ENCODE measurements at regions not wholly inside any gene's neighbourhood (a gene's known extent, or its start where the extent isn't known, plus 50 kb on each side); places are given as distances from the start of the nearest gene placed in this dataset.

DNA sequence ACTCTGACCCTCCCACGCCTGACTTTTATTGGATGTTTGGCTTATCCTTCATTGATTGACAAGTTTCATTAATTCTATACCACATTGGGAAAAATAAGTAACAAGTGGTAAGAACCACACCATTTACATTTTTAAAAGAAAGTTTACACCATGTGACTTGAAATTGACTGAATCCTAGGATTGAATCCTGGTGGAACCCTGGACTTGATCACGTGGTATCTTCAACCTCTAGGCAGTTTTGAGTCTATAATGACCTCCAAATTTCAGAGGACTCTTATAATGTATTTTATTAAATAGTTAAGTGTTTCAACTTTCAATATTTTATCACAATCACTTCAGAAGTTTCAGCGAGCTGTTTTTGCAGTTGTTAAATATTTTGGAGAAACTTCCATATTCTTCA lies 172.0 kb downstream of the SLC6A15 start:
- H3K27me3 ChIP-seq (ENCODE audit: control insufficient read depth in 4 of 4, insufficient read depth in 4 of 4, low read length in 3 of 4) = no peaks in the 10 kb centered on the region
- no peak for DNase-seq (ENCODE audit: low spot score)
- no peaks in the 10 kb centered on the region for H3K36me3 ChIP-seq (ENCODE audit: control insufficient read depth in 4 of 4, insufficient read depth in 3 of 4, low read depth in 1 of 4, low read length in 3 of 4)
- H3K4me1 ChIP-seq (ENCODE audit: control insufficient read depth in 4 of 4, insufficient read depth in 4 of 4, low read length in 3 of 4) = no peaks in the 10 kb centered on the region
- H3K4me3 ChIP-seq (ENCODE audit: low read depth in 1 of 3, low read length in 3 of 3) = no peak overlapping the region
- no peak overlapping the region for H3K27ac ChIP-seq (ENCODE audit: low read depth in 1 of 2, low read length in 2 of 2)
- H3K9ac ChIP-seq (ENCODE audit: low read depth in 1 of 2, low read length in 2 of 2) = no peak overlapping the region
- TF ChIP-seq TAF1 (conservative IDR thresholded peaks at IDR 0.05) (no peak), RXRA (IDR thresholded peaks at IDR 0.05) (no peak), HNF4G (IDR thresholded peaks at IDR 0.05) (no peak), ATF3 (IDR thresholded peaks at IDR 0.05) (no peak), YY1 (IDR thresholded peaks at IDR 0.05) (no peak), RAD21 (IDR thresholded peaks at IDR 0.05) (no peak), GABPA (IDR thresholded peaks at IDR 0.05 in 1 of 2, conservative IDR thresholded peaks at IDR 0.05 in 1 of 2) (no peak), FOXA1 (IDR thresholded peaks at IDR 0.05) (no peak)
- TF ChIP-seq, protein P1, sequence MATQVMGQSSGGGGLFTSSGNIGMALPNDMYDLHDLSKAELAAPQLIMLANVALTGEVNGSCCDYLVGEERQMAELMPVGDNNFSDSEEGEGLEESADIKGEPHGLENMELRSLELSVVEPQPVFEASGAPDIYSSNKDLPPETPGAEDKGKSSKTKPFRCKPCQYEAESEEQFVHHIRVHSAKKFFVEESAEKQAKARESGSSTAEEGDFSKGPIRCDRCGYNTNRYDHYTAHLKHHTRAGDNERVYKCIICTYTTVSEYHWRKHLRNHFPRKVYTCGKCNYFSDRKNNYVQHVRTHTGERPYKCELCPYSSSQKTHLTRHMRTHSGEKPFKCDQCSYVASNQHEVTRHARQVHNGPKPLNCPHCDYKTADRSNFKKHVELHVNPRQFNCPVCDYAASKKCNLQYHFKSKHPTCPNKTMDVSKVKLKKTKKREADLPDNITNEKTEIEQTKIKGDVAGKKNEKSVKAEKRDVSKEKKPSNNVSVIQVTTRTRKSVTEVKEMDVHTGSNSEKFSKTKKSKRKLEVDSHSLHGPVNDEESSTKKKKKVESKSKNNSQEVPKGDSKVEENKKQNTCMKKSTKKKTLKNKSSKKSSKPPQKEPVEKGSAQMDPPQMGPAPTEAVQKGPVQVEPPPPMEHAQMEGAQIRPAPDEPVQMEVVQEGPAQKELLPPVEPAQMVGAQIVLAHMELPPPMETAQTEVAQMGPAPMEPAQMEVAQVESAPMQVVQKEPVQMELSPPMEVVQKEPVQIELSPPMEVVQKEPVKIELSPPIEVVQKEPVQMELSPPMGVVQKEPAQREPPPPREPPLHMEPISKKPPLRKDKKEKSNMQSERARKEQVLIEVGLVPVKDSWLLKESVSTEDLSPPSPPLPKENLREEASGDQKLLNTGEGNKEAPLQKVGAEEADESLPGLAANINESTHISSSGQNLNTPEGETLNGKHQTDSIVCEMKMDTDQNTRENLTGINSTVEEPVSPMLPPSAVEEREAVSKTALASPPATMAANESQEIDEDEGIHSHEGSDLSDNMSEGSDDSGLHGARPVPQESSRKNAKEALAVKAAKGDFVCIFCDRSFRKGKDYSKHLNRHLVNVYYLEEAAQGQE (IDR thresholded peaks at IDR 0.05) = no peak
- H3K9me3 ChIP-seq (ENCODE audit: control insufficient read depth in 4 of 4, low read length in 3 of 4) = no peaks in the 10 kb centered on the region
- WGBS = 73% methylated on average over 3 of the region's 3 CpGs

DNA sequence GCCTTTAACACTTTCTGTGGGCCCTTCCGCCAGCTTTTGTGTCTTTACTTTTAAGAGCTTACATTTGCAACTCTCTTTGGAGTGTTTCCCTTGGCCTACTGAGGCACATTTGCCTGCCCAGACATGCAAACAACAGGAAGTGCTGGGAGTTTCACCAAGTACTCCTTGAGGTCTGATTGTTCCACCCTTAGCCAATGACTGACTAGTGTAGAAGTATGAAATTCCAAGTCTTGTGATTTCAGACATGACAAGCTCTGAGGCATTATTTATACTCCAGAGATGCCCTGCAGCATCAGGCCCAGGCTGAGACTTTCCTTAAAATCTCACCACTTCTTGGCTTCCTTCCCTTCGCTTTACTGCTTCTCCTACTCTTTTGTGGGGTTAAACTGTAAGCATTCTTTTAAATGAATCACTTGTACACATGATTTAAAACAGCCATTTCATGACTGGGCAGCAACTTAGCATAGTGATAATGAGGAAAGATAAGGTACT lies 174.1 kb downstream of the SLC6A15 start:
- no peak overlapping the region for H3K4me3 ChIP-seq (ENCODE audit: low read depth in 1 of 3, low read length in 3 of 3)
- H3K27ac ChIP-seq (ENCODE audit: low read depth in 1 of 2, low read length in 2 of 2) = no peak overlapping the region
- H3K9ac ChIP-seq (ENCODE audit: low read depth in 1 of 2, low read length in 2 of 2) = no peak overlapping the region
- no peak for DNase-seq (ENCODE audit: low spot score)
- TF ChIP-seq FOXA1 (IDR thresholded peaks at IDR 0.05) = no peak
- TF ChIP-seq ATF3 (IDR thresholded peaks at IDR 0.05) = no peak
- TF ChIP-seq GABPA (IDR thresholded peaks at IDR 0.05 in 1 of 2, conservative IDR thresholded peaks at IDR 0.05 in 1 of 2) = no peak
- TF ChIP-seq, protein P2, sequence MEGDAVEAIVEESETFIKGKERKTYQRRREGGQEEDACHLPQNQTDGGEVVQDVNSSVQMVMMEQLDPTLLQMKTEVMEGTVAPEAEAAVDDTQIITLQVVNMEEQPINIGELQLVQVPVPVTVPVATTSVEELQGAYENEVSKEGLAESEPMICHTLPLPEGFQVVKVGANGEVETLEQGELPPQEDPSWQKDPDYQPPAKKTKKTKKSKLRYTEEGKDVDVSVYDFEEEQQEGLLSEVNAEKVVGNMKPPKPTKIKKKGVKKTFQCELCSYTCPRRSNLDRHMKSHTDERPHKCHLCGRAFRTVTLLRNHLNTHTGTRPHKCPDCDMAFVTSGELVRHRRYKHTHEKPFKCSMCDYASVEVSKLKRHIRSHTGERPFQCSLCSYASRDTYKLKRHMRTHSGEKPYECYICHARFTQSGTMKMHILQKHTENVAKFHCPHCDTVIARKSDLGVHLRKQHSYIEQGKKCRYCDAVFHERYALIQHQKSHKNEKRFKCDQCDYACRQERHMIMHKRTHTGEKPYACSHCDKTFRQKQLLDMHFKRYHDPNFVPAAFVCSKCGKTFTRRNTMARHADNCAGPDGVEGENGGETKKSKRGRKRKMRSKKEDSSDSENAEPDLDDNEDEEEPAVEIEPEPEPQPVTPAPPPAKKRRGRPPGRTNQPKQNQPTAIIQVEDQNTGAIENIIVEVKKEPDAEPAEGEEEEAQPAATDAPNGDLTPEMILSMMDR (IDR thresholded peaks at IDR 0.05; ENCODE audit: low read depth, low read length, missing input control) = no peak
- no peak for TF ChIP-seq TAF1 (conservative IDR thresholded peaks at IDR 0.05)
- TF ChIP-seq NR2F2 (IDR thresholded peaks at IDR 0.05) = no peak
- TF ChIP-seq JUND (IDR thresholded peaks at IDR 0.05) = no peak
- no peak for TF ChIP-seq SP1 (IDR thresholded peaks at IDR 0.05)
- no peak for TF ChIP-seq YY1 (IDR thresholded peaks at IDR 0.05)
- TF ChIP-seq RAD21 (IDR thresholded peaks at IDR 0.05) = no peak
- TF ChIP-seq, protein P1 (IDR thresholded peaks at IDR 0.05) = no peak
- no peak for TF ChIP-seq FOXA2 (IDR thresholded peaks at IDR 0.05)
- no peak for TF ChIP-seq HNF4A (conservative IDR thresholded peaks at IDR 0.05)
- no peak for TF ChIP-seq EGR1 (IDR thresholded peaks at IDR 0.05; ENCODE audit: low read depth in 2 of 2)
- no peak for TF ChIP-seq HNF4G (IDR thresholded peaks at IDR 0.05)
- no peak for TF ChIP-seq RXRA (IDR thresholded peaks at IDR 0.05)
- H3K4me1 ChIP-seq (ENCODE audit: control insufficient read depth in 4 of 4, insufficient read depth in 4 of 4, low read length in 3 of 4) = no peaks in the 10 kb centered on the region
- H3K27me3 ChIP-seq (ENCODE audit: control insufficient read depth in 4 of 4, insufficient read depth in 4 of 4, low read length in 3 of 4) = no peaks in the 10 kb centered on the region
- no peaks in the 10 kb centered on the region for H3K9me3 ChIP-seq (ENCODE audit: control insufficient read depth in 4 of 4, low read length in 3 of 4)
- no peaks in the 10 kb centered on the region for H3K36me3 ChIP-seq (ENCODE audit: control insufficient read depth in 4 of 4, insufficient read depth in 3 of 4, low read depth in 1 of 4, low read length in 3 of 4)
- WGBS = 78% methylated on average over 2 of the region's 2 CpGs
